ENCODE measurements at regions not wholly inside any gene's neighbourhood (a gene's known extent, or its start where the extent isn't known, plus 50 kb on each side); places are given as distances from the start of the nearest gene placed in this dataset.

DNA sequence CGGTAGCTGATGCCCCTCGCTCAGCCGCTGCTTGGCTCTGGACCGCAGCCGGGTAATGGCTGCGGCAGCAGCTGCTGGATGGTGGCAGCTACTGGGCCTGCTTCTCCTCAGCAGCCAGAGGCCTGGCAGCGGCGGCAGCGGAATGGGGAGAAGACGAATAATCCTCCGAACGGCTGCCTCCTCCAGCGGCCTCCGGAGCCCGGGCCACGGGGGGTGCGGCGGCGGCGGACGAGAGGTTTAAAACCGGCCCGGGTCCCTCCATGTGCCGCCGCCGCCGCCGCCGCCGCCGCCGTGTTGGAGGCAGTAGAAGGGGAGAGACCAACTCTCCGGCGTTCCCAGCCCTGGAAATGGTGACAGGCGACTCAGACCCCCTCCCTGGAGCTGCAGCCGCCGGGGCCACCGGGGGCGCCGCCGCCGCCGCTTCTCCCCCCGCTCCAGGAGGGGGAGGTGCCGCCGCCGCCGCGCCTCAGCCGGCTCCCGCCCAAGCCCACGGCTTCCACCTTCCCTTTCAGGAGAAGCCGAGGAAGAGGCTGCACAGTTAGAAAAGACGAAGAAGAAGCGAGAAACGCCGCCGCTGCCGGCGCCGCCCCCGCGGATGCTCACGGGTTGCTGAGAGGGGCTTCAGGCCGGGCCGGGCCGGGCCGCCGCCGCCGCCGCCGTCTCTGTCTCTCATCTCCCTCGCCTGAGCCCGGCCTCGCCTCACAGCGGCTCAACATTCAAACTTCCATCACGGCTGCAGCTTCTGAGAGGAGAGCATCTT lies 118.4 kb upstream of the PRSS3 start:
- in situ Hi-C loops (cut with HindIII; ENCODE audit: extremely low pct_ligation_motif_present, low pct_unique_long_range_greater_than_20kb): no loop called here

DNA sequence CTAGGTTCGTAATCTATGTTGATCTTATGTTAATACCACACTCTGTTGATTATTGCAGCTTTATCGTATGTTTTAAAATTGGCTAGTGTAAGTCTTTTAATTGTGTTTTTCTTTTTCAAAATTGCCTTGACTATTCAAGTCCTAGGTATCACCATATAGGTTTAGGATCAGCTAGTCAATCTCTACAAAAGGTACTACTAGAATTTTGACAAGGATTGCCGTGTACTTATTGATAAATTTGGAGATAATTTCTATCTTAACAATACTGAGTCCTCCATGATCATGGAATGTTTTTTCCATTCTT lies 117.9 kb upstream of the PRSS3 start:
- H2AFZ ChIP-seq (ENCODE audit: low read length): no peak overlapping the region
- H3K4me1 ChIP-seq (ENCODE audit: insufficient read depth, low read length): no peaks in the 10 kb centered on the region
- H3K9me3 ChIP-seq (ENCODE audit: low read length): no peaks in the 10 kb centered on the region
- H3K9ac ChIP-seq (ENCODE audit: insufficient read depth, low read depth, low read length): no peak overlapping the region
- H3K27me3 ChIP-seq (ENCODE audit: control insufficient read depth in 1 of 2, insufficient read depth in 2 of 2, low read length in 2 of 2): peaks cover 0 to 6% of the 10 kb centered on the region in 2 experiments; a peak in 2 of 5 replicates
- FAIRE-seq (no peak), ATAC-seq (no peak), DNase-seq (ENCODE audit: low spot score) (no peak)
- H3K27ac ChIP-seq (ENCODE audit: extremely low read length, insufficient read depth, low read length): no peak overlapping the region
- no peaks in the 10 kb centered on the region for H4K20me1 ChIP-seq (ENCODE audit: insufficient read depth, low read length)
- in situ Hi-C loops (cut with HindIII; ENCODE audit: extremely low pct_ligation_motif_present, low pct_unique_long_range_greater_than_20kb): no loop called here
- WGBS (ENCODE audit: low lambda C conversion rate): 89% methylated on average over 3 of the region's 3 CpGs
- CTCF ChIA-PET (ENCODE audit: low intra/inter-chr PET ratio, low total read pairs): no interaction called here
- no peaks in the 10 kb centered on the region for H3K36me3 ChIP-seq (replicated peaks in 1 of 2; ENCODE audit: control insufficient read depth in 1 of 2, insufficient read depth in 2 of 2, low read length in 2 of 2)
- TF ChIP-seq AGO1 (IDR thresholded peaks at IDR 0.05; ENCODE audit: low read depth, low read length, poor library complexity, severe bottlenecking) (no peak), REL (CRISPR knock-in tag; conservative IDR thresholded peaks at IDR 0.05) (no peak), ETV6 (CRISPR knock-in tag; conservative IDR thresholded peaks at IDR 0.05) (no peak), ZNF460 (CRISPR knock-in tag; IDR thresholded peaks at IDR 0.05; ENCODE audit: borderline replicate concordance) (no peak)
- H3K4me2 ChIP-seq (ENCODE audit: low read depth, low read length): no peak overlapping the region
- intact Hi-C loops (cut with micrococcal nuclease; ENCODE audit: unreplicated experiment): no loop called here
- POLR2A ChIA-PET: no interaction called here
- H3K79me2 ChIP-seq (ENCODE audit: insufficient read depth, low read length): no peaks in the 10 kb centered on the region
- no TSS peak for BruUV-seq (replicated peaks)
- H3K4me3 ChIP-seq (replicated peaks in 1 of 3; ENCODE audit: insufficient read depth in 1 of 3, low read depth in 2 of 3, low read length in 3 of 3): no peak overlapping the region; a peak in 1 of 6 replicates

More for the DNA sequence above, 118.4 kb upstream of the PRSS3 start:
- Histone ChIP-seq H2AFZ (ENCODE audit: low read length) (no peak overlapping the region), H3K4me3 (replicated peaks in 1 of 3; ENCODE audit: insufficient read depth in 1 of 3, low read depth in 2 of 3, low read length in 3 of 3) (peak overlapping the region in 1 of 3 experiments; percentile 10; a peak in 1 of 6 replicates), H3K79me2 (ENCODE audit: insufficient read depth, low read length) (no peaks in the 10 kb centered on the region), H3K4me2 (ENCODE audit: low read depth, low read length) (peak overlapping the region; percentile 18; the same call in 1 of the 2 replicates), H3K9me3 (ENCODE audit: low read length) (no peaks in the 10 kb centered on the region), H3K27ac (ENCODE audit: extremely low read length, insufficient read depth, low read length) (no peak overlapping the region), H3K36me3 (replicated peaks in 1 of 2; ENCODE audit: control insufficient read depth in 1 of 2, insufficient read depth in 2 of 2, low read length in 2 of 2) (no peaks in the 10 kb centered on the region), H3K4me1 (ENCODE audit: insufficient read depth, low read length) (no peaks in the 10 kb centered on the region), H4K20me1 (ENCODE audit: insufficient read depth, low read length) (no peaks in the 10 kb centered on the region), H3K27me3 (ENCODE audit: control insufficient read depth in 1 of 2, insufficient read depth in 2 of 2, low read length in 2 of 2) (0 out of 5 replicates have a peak, but pooled peaks cover 0 to 3% of the 10 kb centered on the region in 2 experiments), H3K9ac (ENCODE audit: insufficient read depth, low read depth, low read length) (no peak overlapping the region)
- ATAC-seq: 0 out of 3 replicates have a peak, but pooled peaks have one; percentile 31
- no peak for DNase-seq (ENCODE audit: low spot score)
- no peak for FAIRE-seq
- WGBS (ENCODE audit: low lambda C conversion rate): 56% methylated on average over 9 of the region's 78 CpGs
- no TSS peak for BruUV-seq (replicated peaks)
- intact Hi-C loops (cut with micrococcal nuclease; ENCODE audit: unreplicated experiment): no loop called here
- ChIA-PET POLR2A (no interaction called here), CTCF (ENCODE audit: low intra/inter-chr PET ratio, low total read pairs) (no interaction called here)
- TF ChIP-seq ONECUT2 (CRISPR knock-in tag; IDR thresholded peaks at IDR 0.05): no peak
- TF ChIP-seq MXI1 (IDR thresholded peaks at IDR 0.05; ENCODE audit: borderline replicate concordance, low read depth, low read length): no peak
- TF ChIP-seq ZNF577 (CRISPR knock-in tag; IDR thresholded peaks at IDR 0.05; ENCODE audit: borderline replicate concordance, low read depth): no peak
- TF ChIP-seq ZNF550 (CRISPR knock-in tag; IDR thresholded peaks at IDR 0.05; ENCODE audit: borderline replicate concordance): no peak
- no peak for TF ChIP-seq SIX1 (CRISPR knock-in tag; IDR thresholded peaks at IDR 0.05; ENCODE audit: borderline replicate concordance)
- no peak for TF ChIP-seq RFXANK (CRISPR knock-in tag; IDR thresholded peaks at IDR 0.05)
- no peak for TF ChIP-seq JARID2 (CRISPR knock-in tag; IDR thresholded peaks at IDR 0.05; ENCODE audit: insufficient replicate concordance)
- no peak for TF ChIP-seq ZNF446 (CRISPR knock-in tag; IDR thresholded peaks at IDR 0.05)

All from HepG2 (cell line).